ENCODE measurements at regions not wholly inside any gene's neighbourhood (a gene's known extent, or its start where the extent isn't known, plus 50 kb on each side); places are given as distances from the start of the nearest gene placed in this dataset.

DNA sequence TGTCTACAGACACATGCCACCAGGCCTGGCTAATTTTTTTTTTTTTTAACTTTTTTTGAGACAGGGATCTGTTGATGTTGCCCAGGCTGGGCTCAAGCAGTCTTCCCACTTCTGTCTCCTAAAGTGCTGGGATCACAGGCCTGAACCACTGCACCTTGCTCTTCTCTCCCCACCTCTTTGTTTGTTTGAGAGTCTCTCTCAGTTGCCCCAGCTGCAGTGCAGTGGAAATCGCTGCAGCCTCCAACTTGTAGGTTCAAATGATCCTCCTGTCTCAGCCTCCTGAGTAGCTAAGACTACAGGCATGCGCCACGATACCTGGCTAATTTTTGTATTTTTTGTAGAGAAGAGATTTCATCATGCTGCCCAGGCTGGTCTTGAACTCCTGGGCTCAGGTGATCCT lies 115.6 kb downstream of the LARP7 start:
- no peak for TF ChIP-seq POLR2A (IDR thresholded peaks at IDR 0.05)
- TF ChIP-seq, protein P1, sequence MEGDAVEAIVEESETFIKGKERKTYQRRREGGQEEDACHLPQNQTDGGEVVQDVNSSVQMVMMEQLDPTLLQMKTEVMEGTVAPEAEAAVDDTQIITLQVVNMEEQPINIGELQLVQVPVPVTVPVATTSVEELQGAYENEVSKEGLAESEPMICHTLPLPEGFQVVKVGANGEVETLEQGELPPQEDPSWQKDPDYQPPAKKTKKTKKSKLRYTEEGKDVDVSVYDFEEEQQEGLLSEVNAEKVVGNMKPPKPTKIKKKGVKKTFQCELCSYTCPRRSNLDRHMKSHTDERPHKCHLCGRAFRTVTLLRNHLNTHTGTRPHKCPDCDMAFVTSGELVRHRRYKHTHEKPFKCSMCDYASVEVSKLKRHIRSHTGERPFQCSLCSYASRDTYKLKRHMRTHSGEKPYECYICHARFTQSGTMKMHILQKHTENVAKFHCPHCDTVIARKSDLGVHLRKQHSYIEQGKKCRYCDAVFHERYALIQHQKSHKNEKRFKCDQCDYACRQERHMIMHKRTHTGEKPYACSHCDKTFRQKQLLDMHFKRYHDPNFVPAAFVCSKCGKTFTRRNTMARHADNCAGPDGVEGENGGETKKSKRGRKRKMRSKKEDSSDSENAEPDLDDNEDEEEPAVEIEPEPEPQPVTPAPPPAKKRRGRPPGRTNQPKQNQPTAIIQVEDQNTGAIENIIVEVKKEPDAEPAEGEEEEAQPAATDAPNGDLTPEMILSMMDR (IDR thresholded peaks at IDR 0.05) = no peak

Data from prostate gland (tissue), 2 donors.